ENCODE measurements at regions not wholly inside any gene's neighbourhood (a gene's known extent, or its start where the extent isn't known, plus 50 kb on each side); places are given as distances from the start of the nearest gene placed in this dataset.

GRCh38 chr7:95718577-95719410 is 53.6 kb upstream of the DYNC1I1 start:
- no peak for DNase-seq

DNA sequence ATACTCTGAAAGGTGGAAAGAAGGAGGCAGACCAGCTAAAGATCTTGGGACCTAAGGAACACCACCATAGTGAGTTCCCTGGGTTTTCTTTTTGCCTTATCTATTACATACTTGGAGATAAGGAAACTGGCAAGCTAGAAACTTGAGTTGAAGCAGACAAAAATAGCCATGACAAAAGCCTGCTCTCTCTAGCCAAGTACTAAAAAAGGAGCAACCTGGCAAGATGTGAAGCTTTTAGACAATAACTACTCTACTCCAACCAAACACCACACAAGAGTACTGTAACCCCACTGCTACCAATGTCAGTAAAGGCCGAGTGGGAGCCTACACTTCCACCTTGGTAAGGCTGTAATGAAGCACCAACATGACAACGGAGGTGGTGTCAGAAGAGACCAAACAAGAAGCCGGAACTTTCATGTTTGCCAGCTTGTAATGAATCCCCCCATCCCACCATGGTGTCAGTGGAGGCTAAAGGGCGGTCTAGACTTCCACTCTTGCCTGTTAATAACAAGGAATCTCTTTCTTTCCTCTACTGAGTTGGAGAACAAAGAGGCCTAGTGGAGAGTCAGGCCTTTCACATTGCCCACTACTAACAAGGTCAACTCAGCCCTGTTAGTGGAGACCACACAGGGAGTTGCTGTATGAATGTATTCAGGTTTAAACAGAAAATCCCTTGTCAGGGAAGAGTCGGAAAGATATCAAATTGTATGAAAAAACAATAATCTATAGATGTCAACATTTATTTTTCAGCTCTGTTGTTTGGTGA is 55.8 kb upstream of the DYNC1I1 start:
- no peak for DNase-seq

DNA sequence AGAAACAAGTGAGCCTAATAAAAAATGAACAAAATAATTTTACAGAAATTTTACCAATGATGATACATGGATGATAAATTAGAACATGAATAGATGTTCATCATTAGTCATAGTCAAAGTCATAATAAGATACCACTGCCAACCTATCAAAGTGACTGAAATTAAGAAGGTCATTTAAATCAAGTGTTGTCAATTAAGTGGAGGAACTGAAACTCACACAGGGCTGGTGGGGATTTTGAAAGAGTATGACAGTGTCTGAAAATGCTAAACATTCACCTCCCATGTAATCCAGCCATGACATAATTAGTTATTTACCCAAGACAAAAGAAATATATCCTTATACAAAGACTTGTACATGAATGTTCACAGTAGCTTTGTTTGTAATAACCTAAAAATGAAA is 57.1 kb upstream of the DYNC1I1 start:
- no peak for DNase-seq

- DNase-seq = no peak
Observed at GRCh38 chr7:95710711-95711110, 61.6 kb upstream of the DYNC1I1 start.

GRCh38 chr7:95700917-95701316 is 71.4 kb upstream of the DYNC1I1 start:
- DNase-seq = no peak

DNA sequence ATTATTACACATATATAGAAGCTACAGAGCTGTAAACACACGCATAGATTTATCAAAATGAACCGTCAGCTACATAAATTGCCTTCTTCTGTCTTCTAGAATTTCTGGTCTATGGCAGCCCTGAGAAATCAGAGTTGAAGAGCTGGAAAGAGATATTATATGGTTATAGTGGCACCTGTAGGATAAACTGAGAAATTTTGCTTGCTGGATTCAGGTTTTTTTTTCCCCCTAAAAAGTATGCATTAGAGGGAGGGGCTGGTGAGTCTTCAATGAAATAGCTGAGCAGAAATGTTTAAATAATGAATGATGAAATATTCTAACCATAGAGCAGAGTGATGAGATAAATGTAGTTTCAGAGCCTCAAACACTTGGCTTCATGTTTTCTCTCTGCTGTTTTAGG is 78.0 kb upstream of the DYNC1I1 start:
- DNase-seq = no peak

GRCh38 chr7:95693551-95694333 is 78.6 kb upstream of the DYNC1I1 start:
- DNase-seq = no peak

GRCh38 chr7:95691464-95691863 is 80.9 kb upstream of the DYNC1I1 start:
- no peak for DNase-seq

GRCh38 chr7:95690367-95690947 is 81.9 kb upstream of the DYNC1I1 start:
- DNase-seq = peak; percentile 43

DNA sequence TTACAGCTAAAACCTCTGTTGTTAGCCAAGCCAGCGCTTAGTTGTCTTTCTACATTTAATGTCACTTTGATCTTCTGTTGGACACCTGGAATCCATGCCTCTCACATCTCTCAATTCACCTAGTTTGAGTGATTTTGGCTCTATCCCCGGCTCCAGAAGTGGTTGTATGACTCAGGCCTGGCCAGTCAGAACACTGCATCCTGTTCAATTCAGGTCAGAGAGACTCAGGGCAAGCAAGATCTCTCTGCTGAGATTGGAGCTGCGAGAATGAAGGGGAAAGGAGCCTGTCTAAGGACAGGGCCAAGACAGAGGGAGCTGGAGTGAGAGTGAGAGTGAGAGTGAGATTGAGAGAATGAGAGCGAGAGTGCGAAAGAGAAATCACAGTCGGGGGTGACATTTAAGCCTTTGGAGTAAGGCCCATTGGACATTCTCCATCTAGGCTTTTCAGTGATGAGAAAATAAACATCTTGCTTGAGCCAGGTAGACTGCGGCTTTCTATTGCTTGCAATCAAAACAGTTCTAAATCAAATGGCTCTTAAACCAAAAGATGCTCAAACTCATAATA is 83.3 kb upstream of the DYNC1I1 start:
- no peak for DNase-seq

GRCh38 chr7:95687759-95688343 is 84.5 kb upstream of the DYNC1I1 start:
- DNase-seq = no peak

- peak; percentile 61 for DNase-seq
Observed at GRCh38 chr7:95686109-95686508, 86.2 kb upstream of the DYNC1I1 start.

DNA sequence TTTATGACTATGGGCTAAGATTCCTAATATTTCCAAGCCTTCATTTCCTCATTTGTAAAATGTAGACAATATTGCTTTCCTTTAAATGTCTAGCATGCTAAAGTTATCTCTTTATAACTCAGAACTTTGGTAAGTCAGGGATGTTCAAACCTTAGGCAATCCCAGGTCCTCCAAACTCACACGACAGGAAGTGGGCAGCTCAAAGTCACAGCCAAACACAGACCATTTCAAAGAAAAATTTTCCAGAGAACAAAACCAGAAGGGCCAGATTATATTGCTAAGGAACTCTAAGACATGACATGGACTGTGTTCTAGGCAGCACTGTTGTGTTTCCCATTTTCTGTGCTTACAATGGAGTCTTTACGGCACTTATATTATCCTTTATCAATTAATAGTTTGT is 87.8 kb upstream of the DYNC1I1 start:
- no peak for DNase-seq

DNA sequence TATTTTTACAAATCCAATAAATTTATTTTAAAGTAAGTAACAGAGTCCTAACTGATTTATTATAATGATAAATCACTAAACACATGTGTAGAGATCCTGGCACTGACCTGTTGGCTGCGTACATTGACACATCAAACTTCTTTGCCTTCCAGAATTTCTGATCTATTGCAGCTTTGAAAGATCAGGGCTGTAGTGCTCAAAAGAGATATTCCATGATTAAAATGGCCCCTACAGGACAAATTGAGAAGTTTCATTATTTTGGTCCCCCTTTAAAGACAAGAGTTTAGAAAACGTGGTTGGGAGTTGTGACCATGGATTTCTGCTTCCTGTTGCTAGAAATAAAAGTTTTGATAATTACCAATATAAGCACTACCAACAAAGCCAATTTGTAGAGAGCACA is 87.7 kb upstream of the PDK4 start:
- DNase-seq = no peak

DNA sequence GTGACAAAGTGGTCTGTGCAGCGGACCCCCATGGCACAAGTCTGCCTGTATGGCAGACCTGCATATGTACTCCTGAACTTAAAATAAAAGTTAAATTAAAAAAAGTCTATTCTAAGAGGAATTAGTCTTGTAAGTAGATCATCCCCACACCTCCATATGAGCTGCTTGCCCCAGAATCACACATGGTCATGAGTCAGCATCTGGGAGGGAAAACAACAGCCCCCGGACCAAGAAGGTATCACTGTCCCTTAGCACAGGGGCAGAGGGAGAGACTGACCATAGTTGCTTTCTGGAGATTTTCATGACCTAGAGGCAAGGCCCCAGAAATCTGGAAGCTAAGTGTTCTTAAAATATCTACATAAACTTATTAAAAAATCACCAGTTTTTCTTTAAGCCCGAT is 86.6 kb upstream of the PDK4 start:
- DNase-seq = no peak

- no peak for DNase-seq
Observed at GRCh38 chr7:95676691-95677090, 80.4 kb upstream of the PDK4 start.

- no peak for DNase-seq
Observed at GRCh38 chr7:95675632-95676031, 79.3 kb upstream of the PDK4 start.

GRCh38 chr7:95675016-95675415 is 78.7 kb upstream of the PDK4 start:
- DNase-seq = no peak

- DNase-seq = no peak
Observed at GRCh38 chr7:95674101-95674500, 77.8 kb upstream of the PDK4 start.

- no peak for DNase-seq
Observed at GRCh38 chr7:95672434-95672833, 76.1 kb upstream of the PDK4 start.

DNA sequence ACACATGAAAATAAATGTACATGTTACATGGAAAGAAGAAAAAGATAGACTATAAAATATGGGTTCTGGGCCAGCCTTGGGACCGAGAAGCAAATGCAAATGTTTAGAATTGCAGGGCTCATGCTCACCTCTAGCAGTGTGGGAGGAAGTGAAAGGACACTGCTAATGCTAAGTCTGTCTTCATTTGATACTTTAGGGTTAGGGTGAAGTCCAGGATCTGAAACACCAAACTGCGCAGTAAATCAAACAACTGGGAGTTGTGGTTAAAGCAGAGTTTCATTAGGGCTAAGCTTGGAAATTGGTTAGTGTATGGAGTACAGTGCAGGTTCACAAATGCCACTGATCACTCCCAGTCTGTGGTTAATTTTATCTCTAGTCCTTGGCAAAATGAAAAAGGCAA is 73.2 kb upstream of the PDK4 start:
- no peak for DNase-seq

DNA sequence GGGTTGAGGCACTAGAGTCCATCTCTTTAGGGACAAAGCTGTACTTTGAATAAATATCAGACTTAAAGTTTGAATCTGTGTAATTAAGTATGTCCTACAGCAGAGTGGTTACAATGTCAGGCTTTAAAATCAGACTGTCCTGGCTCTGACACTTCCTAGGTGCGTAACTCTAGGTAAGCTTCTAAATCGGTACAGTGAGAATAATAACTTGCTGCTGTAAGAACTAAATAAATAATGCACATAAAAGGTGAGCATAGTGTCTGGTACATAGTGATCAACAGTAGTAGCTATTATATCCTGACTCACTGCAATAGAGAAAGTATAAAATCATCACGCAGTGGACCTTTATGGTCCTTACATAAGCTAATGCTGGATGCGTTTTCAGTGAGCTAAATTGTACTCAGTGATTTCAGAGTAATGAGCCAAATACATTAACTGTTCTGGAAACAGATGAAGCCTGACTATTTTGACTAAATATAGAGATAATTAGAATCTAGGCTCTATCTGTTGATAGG is 72.2 kb upstream of the PDK4 start:
- DNase-seq = no peak
